ENCODE measurements at regions not wholly inside any gene's neighbourhood (a gene's known extent, or its start where the extent isn't known, plus 50 kb on each side); places are given as distances from the start of the nearest gene placed in this dataset.
"Not testable (repeated sequence)": the region's sequence is repeated elsewhere in the genome, so short reads cannot be mapped to it uniquely, and the experiment has no call there.

DNA sequence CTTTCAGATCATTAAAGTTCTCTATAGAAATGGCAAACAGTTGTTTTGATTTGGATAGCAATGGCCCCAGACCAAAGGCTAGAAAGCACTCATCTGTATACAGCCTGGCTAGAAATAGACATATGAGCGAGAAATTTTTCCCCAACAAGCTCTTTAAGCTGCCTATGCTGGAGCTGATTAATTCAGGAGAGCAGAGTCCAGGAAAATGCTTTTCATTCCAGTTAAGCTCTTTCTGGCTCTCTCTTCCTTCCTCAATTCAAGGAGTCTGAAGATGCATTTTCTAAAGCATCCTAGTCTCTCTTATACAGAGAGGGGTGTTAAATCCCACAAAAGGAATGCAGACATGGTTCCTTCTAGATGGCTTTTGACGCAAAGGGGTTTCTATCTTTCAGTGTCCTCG is 141.7 kb upstream of the RAI2 start:
- no peak for DNase-seq

DNA sequence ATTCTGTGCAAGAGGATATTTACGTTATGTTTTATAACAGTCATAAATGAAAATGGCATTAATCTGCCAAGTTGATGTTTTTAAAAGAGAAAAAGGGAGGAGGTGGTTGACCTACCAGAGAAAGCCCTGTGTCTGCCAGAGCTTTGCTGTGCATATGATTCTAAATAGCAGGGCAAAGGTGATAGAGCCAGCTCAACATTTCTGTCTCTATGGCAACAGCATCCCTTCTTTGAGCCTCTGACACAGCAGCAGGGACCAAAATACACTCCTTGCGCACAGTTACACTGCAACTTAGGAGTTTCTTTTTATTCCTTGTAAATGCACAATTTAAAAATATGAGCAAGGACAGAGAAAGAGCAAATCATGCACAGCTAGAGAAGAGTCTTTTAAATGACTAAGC is 133.3 kb upstream of the RAI2 start:
- DNase-seq, result no peak

DNA sequence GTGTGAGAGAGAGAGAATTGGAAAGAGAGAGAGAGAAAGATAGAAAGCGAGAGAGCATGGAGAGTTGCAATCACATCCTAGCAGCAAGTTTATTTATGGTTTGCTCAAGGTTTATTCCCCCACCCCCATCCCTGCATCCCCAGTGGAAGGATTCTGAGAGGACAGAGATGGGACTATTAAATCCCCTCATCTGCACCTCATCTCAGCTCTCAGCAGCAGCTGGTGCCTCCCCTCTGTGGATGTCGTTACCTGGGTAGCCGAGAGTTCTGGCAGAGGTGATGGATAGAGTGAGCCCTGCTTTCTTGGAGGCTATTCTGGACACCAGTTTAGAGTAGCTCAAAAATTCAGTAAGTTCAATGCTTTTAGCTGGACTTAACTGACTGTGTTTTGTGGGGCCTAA is 132.0 kb upstream of the RAI2 start:
- DNase-seq, result no peak

DNA sequence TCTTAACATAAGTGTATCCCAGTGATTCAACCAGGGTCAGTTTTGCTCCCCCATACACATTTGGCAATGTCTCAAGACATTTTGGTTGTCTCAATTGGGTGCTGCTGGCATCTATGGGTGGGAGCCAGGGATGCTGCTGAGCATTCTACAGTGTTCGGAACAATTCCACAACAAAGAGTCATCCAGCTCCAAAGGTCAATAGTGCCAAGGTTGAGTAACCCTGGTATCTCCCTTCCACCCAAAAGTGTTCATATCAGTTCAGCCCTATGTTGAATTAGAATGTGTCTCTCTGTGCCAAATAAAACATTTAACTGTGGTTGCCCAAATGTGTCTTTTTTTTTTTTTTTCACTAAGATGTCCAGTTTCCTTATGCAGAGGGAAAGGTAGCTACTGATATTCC is 129.4 kb upstream of the RAI2 start:
- DNase-seq, result no peak

DNA sequence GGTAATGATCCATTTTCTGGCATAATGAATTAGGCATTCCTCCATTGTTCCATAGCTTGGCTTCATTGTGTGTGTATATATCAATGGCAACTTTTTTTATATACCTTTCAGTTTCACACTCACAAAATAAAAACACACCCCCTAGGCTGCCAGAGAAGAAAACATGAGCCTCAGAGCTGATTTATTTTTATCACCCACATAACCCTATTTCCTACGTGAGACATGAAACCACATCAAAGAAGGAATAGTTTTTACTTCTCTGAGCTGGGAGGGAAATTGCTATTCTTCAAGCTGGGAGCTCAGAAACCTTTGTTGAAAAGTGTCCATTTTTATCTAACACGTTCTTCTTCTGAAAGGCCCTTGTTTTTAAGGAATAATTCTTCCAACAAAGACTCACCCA is 126.7 kb upstream of the RAI2 start:
- DNase-seq, result peak; percentile 36

DNA sequence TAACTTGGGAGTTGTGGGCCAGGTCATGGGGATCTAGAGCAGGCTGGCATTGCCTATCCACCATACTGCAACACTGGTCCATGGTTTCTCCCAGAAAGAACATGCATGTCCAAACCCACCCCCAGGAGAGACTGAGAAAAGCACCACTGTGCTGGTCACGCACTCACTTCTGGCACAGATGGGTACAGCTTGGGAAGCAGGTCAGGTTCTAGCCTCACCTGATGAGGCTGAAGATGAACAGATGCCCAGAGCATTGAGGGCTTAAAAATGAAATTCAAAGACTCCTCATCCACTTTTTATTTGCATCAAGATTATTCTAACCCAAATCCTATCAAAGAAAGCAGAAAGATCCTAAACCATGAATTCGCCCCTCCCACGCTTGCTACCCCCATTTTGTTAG is 125.9 kb upstream of the RAI2 start:
- DNase-seq, result no peak

DNA sequence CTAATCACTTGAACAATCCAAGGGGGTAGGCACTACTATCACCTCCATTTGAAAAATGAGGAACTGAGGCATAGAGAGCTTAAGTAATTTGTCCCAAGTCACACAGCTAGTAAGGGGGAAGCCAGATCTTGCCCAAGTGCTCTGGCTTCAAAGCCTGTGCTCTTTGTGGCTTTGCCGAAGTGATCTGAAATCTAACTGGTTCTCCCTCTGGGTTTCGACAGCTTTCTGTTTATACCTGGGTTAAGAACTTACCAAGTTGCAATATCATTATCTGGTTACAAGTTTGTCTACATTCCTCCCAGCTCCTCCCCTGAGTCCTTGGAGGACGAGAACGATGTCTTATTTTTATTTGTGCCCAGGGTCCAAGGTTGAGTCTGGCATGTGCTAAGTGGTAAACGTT is 125.3 kb upstream of the RAI2 start:
- DNase-seq, result no peak

DNA sequence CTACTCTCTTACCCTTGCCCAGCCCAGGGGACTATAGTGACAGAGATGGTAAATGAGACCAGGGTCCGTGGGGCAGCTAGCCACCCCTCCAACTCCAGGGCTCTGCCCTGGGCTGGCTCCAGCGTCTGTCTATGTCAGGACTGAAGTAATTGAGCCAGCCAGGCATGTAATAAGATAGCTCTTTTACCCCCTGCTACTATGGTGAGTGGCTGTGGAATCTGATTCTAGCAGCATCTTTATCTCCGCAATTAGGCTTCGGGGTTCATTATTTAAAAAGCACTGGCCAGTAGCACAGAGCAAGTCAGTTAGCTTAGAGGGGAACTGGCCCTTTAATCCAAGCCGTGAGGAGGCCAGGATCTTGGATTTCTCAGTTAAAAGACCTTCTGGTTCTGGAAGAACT is 123.3 kb upstream of the RAI2 start:
- no peak for DNase-seq

DNA sequence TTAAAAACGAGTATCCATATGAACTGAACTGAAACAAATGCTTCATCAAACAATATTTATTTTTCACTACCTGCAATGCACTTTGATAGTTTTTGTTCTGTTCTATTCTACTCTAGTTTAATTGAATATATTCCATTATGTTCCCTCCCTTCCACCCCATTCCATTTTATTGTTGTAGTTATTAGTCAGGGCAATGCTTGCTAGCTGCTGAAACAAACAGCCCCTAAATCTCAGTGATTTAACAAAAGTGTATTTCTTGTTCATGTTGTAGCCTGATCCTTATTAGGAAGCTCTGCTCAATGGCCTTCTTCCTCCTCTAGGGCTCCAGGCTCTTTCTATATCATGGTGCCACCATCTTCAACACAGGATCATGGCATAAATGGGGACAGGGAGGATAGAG is 122.3 kb upstream of the RAI2 start:
- no peak for DNase-seq

DNA sequence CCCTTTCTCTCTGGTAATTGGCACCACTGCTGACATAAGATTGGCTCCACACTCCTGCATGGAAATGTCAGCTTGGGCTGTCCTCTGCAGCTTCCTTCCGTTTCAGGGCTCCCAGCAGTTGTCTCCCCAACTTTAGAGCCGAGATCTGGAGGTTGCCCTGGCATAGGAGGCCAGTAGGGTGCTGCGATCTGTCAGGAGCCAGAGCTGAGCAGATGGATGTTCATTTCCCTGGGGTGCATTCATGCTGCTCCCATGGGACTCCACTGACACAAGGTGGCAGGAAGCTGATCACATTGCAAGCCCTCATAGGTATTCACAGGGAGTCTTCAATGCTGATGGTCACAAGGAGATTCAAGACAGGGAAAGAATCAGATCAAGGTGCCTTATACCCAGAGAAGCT is 116.6 kb upstream of the RAI2 start:
- DNase-seq, result no peak

DNA sequence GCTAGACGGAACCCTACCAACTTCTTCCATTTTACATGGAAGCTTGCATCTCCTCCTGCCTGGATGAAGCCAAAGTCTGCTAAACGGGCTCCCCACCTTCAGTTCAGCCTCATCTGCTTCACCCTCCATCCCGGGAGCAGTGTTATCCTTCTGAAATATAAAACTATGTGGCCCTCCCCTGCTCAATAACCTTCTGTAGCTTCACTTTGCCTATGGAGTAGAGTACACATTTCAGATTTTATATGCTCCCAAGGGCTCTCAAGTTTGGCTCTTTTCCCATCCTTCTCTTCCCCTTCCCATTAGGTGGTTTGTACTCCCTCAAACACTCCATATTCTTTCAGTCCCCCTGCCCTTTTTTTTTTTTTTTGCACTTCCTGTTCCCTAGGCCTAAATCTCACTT is 115.9 kb upstream of the RAI2 start:
- no peak for DNase-seq

DNA sequence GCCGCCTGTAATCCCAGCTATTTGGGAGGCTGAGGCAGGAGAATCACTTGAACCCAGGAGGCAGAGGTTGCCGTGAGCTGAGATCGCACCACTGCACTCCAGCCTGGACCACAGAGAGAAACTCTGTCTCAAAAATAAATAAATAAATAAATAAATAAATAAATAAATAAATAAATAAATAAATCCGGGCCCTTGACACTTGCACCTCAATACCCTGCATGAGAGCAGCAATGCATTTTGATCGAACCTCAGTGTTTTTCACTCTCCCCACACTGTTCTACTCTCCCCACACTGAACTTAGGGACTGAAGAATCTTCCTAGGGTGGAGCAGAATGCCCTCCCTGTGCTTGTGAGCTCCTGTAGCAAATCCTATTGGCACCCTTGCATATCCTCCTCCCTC is 114.3 kb upstream of the RAI2 start:
- DNase-seq, result not testable (repeated sequence)

DNA sequence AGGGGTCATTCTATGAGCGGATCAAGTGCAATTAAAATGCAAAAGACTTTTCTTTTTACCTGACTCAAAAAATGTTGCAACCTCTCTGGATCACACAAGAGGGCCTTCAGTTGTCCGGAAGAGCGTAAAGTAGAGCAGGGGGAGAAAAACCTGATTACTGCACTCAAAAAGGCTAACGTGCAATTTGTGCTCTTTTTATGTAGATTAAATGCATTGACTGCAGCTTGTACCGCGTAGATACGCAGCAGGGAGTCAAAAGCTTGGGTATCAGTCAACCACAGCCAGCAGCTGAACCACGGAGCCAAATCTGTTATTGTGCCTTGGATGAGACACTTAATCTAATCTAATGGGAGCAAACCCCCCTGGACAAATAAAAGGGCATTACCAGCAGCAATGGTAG is 107.3 kb upstream of the RAI2 start:
- no peak for DNase-seq

DNA sequence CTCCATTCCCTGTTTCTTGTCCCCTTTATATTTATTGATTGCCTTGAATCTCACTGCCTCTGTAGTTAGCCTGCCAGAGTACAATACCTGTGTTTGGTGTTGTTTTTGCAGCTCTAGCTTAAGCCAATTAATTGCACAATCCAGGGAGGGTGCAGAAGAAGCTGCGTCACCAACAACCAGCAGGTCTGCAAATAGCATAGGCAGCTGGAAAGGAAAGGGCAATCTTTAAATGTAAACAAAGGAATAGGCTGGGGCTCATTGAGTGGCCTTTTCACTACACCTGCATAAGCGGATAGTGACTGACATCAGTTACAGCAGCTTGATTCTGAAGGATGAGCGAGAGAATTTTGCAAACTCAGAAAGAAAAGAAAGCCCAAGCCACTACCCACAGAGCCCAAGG is 106.8 kb upstream of the RAI2 start:
- DNase-seq, result no peak

DNA sequence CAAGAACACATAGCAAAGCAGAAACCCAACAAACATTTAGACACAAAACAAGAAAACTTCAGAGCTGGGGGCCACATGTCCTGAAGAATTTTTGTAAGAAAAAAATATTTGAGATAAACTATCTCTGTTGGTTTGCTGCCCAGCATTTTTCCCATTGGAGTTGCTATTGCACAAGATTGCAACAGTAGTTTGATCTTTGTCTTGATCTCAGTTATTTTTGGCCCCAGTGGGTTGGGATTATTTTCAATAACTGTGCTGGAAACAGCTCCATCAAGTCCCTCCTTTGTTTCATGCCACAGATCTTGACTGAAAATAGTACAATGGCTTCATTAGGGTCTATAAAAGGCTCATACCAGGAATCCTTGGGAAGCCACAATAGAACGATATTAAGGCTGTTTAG is 103.8 kb upstream of the RAI2 start:
- DNase-seq, result no peak

DNA sequence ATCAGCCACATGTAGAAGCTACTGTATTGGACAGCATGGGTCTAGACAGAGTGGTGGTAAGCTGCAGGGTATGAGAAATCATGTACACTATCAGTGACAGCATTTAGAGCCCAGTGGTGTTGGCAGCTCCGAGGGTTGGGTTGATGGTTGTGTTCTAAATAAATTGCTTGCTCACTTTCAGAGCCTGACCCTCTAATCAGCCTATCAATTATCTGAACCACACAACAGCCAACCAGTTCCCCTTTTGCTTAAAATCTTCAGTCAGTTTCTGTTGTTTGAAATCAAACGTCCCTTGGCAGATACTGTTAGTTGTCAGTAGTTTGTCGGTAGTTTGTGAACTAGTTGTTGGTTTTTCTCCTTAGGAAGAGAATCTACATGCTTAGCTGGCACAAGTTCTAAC is 99.8 kb upstream of the RAI2 start:
- no peak for DNase-seq

DNA sequence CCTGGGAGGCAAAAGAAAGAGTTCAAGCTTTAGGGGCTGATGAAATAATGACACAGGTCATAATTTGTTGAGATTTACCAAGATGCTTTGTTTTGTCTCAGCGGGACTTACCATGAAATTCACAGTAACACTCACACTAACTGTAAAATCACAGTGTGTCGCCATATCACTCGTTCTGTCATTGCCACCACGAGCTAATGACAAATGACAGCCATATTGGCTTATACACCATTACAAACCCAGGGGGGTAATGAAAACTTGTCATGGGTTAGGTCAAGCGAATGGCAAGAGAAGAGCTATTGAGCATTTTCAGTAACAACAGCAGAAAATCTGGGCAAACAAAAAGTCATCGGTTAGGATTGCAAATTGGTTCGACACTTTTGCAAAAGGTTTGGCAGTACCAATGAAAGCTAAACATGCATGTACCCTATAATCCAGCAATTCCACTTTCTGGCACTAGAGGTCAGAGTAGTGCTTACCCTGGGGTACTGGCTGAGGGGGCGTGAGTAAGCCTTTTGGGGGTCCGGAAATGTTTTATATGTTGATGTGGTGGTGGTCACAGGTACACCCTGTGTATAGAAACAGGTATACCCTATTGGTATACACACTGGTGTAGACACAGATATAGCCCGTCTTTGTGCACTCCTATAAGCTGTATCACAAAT is 83.9 kb upstream of the RAI2 start:
- DNase-seq, result peak; percentile 16

DNA sequence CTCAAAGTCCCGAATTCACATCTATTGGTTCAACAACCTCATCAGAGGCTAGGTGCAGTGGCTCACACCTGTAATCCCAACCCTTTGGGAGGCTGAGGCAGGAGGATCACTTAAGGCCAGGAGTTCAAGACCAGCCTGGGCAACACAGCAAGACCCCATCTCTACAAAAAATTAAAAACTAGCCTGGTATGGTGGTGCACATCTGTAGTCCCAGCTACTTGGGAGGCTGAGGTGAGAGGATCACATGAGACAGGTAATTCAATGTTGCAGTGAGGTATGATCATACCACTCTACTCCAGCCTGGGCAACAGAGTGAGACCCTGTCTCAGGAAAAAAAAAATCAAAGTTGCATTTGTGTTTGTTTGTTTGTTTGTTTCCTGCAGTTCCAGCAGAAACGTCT is 80.1 kb upstream of the RAI2 start:
- not testable (repeated sequence) for DNase-seq

DNA sequence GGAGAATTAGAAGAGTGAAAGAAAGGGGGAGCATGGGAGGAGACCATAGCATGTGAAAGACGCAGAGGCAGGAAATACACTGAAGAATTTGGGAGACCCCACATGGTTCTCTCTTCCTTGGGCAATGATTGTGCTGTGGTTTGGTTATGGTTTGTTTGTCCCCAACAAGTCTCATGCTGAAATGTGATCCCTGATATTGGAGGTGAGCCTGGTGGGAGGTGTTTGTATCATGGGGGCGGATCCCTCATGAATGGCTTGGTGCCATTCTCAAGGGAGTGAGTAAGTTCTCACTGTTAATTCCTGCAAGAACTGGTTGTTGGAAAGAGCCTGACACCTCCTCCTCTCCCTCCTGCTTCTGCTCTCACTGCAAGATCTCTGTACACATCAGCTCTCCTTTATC is 78.6 kb upstream of the RAI2 start:
- no peak for DNase-seq

DNA sequence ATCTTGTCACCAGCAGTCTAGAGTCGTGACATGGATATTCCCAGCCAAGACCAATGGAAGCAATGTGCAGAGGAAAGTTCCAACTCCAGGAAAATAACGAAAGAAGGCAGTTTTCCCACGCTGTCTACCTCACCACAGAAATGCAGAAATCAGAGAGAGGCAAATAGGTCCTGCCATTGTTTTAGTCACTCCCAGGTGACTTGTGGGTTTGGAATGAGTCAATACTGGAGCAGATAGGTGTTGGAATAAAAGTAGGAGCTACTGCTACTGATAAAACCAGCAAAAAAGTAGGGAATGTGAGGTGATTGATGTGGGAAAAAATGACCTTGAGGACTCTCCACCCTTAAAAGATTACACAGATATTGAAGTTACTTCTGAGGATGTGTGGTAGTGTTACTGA is 72.8 kb upstream of the RAI2 start:
- DNase-seq, result no peak

DNA sequence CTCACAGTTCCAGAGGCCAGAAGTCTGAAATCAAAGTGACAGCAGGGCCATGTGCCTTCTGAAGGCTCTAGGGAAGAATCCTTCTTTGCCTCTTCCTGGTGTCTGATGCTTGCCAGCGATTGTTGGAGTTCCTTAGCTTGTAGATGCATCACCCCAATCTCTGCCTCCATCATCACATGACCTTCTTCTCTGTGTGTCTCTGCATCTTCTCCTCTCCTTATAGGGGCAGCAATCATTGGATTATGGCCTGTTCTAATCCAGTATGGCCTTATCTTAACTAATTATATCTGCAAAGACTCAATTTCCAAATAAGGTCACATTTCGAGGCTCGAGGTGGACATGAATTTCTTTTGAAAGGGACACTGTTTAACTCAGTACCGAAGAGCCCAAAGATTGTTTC is 71.7 kb upstream of the RAI2 start:
- no peak for DNase-seq

DNA sequence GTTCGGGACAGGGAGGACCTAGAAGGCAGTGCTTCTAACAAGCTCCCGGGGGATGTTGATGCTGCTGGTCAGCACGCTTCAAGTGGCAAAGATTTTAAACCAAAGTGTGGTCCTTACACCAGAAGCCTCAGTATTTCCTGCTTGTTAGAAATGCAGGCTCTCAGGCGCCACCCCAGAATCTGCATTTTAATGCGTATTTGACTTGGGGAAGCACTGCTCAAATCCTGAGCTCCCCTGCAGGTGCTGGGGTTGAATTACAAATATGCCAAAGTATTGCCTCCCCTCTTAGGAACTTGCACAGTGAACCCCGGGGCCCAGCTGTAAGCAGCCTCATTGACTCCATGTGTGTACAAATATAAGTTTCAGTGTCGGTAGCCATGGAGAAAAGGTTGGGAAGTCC is 70.8 kb upstream of the RAI2 start:
- no peak for DNase-seq

DNA sequence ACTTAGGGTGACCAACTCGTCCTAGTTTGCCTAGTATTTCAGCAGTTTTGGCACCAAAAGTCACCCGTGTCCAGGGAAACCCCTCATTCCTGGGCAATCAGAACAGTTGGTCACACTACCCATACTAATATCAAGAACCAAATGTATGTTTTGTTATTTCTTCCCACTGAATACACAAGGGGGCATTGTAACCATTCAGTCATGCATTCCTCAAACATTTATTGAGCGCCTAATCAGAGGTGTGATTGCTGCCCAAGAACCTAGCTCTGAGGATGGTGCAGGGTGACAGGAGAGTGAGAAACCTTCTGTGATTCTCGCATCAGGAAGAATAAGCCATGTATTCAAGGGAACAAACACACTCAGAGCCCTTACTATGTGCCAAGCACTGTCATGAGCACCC is 69.8 kb upstream of the RAI2 start:
- no peak for DNase-seq

DNA sequence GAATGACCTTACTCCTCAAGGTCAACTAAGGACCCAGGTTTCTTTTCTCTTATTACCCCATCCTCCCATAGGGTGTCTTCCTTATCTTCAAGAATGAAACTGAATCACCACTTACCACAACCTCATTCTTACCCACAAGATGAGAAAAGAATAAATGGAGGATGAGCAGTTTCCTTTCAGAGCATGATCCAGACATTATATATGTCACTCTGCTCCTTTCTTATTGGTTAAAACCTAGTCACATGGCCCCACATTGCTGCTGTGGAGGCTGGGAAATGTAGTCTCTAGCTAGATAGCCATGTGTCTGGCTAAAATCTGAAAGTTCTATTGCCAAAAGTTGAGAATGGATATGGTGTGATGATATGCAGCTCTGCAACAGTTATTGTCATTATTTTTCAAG is 62.4 kb upstream of the RAI2 start:
- DNase-seq, result no peak

DNA sequence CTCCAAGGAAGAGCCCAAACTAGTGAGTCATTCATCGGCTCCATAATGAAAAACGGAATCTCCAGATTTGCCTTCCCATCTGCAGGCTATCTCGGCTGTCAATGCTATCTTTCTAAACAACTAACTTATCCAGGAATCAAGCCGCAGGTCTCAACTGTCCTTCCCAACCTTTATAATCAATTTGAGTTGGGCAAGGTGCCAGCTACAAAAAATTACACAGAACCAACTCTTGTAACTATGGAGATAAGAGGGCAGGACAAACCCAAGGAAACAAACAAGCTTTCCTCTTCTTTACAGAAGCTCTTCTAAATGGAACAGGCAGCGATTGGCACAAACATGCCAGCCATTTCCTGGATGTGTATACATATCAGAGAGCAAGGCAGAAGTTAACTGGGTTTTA is 61.2 kb upstream of the RAI2 start:
- no peak for DNase-seq

DNA sequence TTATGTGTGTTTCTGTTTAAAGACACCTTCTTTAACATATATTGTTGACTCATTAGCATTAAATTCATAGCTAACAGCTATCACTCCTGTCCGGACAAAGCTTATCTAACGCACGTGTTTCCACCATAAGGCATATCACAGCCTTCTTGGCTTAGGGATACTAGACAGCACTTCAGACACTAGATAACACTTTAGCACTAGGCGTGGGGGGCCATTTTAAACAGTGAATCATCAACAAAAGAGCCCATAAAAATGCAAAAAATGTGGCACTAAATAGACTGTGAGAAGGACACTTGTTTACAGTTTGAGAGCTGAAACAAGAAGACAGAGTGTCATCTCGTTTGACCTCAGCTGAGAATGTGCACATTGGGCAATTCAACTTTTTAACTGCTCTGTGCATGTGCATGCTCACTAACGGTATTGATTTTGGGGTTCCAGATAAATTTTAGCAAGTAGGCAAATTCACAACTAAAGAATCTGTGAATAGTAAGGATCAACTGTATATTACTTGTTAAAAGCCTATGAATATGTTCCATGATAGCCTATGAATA is 58.9 kb upstream of the RAI2 start:
- DNase-seq, result no peak

Data from CD4-positive, alpha-beta T cell treated with Interleukin-17A for 1 hour (primary cell).